SK-N-SH (cell line): ENCODE measurements at regions not wholly inside any gene's neighbourhood (a gene's known extent, or its start where the extent isn't known, plus 50 kb on each side); places are given as distances from the start of the nearest gene placed in this dataset.

Experiments
- CTCF ChIP-seq: fragments of 200-600 bp; sonication (generic); IDR thresholded peaks from 2 replicates; pipeline ENCODE4 v1.6.1; 2017; ENCODE audit warnings: antibody characterized with exemption, mild to moderate bottlenecking, moderate library complexity
- EP300 ChIP-seq, 2 experiments: IDR thresholded peaks; 2 replicates each; pipeline versions ENCODE4 v1.4.0 to v1.6.1; 2012; ENCODE audit warnings: borderline replicate concordance in 1 of 2, low read depth in 1 of 2, low read length in 1 of 2
- FOXJ3 ChIP-seq: sonication (generic); formaldehyde crosslinking; IDR thresholded peaks from 2 replicates; pipeline ENCODE4 v1.5.1; 2020; ENCODE audit warnings: mild to moderate bottlenecking, missing genetic modification reagents
- GATA2 ChIP-seq: sonication (generic); formaldehyde crosslinking; IDR thresholded peaks from 2 replicates; pipeline ENCODE4 v1.5.0; 2020; ENCODE audit warnings: mild to moderate bottlenecking, missing genetic modification reagents
- MAX ChIP-seq: IDR thresholded peaks from 2 replicates; pipeline ENCODE4 v1.4.0; 2012; ENCODE audit warnings: low read depth
- NFIC ChIP-seq: IDR thresholded peaks from 2 replicates; pipeline ENCODE4 v1.4.0; 2012; ENCODE audit warnings: borderline replicate concordance
- RAD21 ChIP-seq: IDR thresholded peaks from 2 replicates; pipeline ENCODE4 v1.6.1; 2012; ENCODE audit warnings: mild to moderate bottlenecking, low read length
- TAF1 ChIP-seq: IDR thresholded peaks from 2 replicates; pipeline ENCODE4 v1.6.1; 2012; ENCODE audit warnings: low read depth, mild to moderate bottlenecking, low read length, moderate library complexity, borderline replicate concordance
- USF1 ChIP-seq: IDR thresholded peaks from 2 replicates; pipeline ENCODE4 v1.4.0; 2012; ENCODE audit warnings: low read depth, borderline replicate concordance
- USF2 ChIP-seq: fragments of 150-350 bp; IDR thresholded peaks from 2 replicates; pipeline ENCODE4 v1.6.1; 2017; ENCODE audit warnings: antibody characterized with exemption, low read length, low read depth, borderline replicate concordance

GRCh38 chr9:109704546-109704945 lies 75.5 kb upstream of the PALM2AKAP2 start:
- TF ChIP-seq EP300 (IDR thresholded peaks at IDR 0.05; ENCODE audit: borderline replicate concordance in 1 of 2, low read depth in 1 of 2, low read length in 1 of 2): no peak
- no peak for TF ChIP-seq CTCF
- no peak for TF ChIP-seq USF1
- TF ChIP-seq MAX: no peak
- TF ChIP-seq USF2: no peak
- TF ChIP-seq RAD21: no peak
- TF ChIP-seq GATA2 (CRISPR knock-in tag): no peak
- TF ChIP-seq TAF1: no peak
- no peak for TF ChIP-seq FOXJ3 (CRISPR knock-in tag)
- TF ChIP-seq NFIC: no peak
